Fibroblast of mammary gland (primary cell): ENCODE measurements at regions not wholly inside any gene's neighbourhood (a gene's known extent, or its start where the extent isn't known, plus 50 kb on each side); places are given as distances from the start of the nearest gene placed in this dataset.

Experiments used
- DNase-seq: peaks from one replicate; pipeline ENCODE4 v3.0.0-alpha.2; 2010; ENCODE audit warnings: low read depth
- H3K4me3 ChIP-seq: 2 replicates; pipeline ENCODE4 v1.5.1; 2011; ENCODE audit warnings: low read depth, mild to moderate bottlenecking, low read length, moderate library complexity; ENCODE audit not compliant: control insufficient read depth
- CTCF ChIP-seq: conservative IDR thresholded peaks from 2 replicates; pipeline ENCODE4 v1.5.1; 2011; ENCODE audit warnings: low read depth, low read length, inconsistent platforms; ENCODE audit not compliant: control insufficient read depth, insufficient read depth

- TF ChIP-seq CTCF, result no peak
- no peak overlapping the region for H3K4me3 ChIP-seq
- no peak for DNase-seq
Observed at GRCh38 chrX:87873347-87873941, 355.8 kb downstream of the KLHL4 start.

GRCh38 chrX:87874043-87874442 lies 356.4 kb downstream of the KLHL4 start:
- no peak for TF ChIP-seq CTCF
- H3K4me3 ChIP-seq, result no peak overlapping the region
- no peak for DNase-seq

- H3K4me3 ChIP-seq, result no peak overlapping the region
- no peak for DNase-seq
- TF ChIP-seq CTCF, result no peak
Observed at GRCh38 chrX:87878926-87879325, 361.3 kb downstream of the KLHL4 start.

GRCh38 chrX:87890437-87890836 lies 372.8 kb downstream of the KLHL4 start:
- DNase-seq, result no peak
- no peak overlapping the region for H3K4me3 ChIP-seq
- TF ChIP-seq CTCF, result no peak

GRCh38 chrX:87895421-87895820 lies 377.8 kb downstream of the KLHL4 start:
- TF ChIP-seq CTCF, result no peak
- DNase-seq, result no peak
- H3K4me3 ChIP-seq, result no peak overlapping the region

GRCh38 chrX:87896057-87896456 lies 378.5 kb downstream of the KLHL4 start:
- no peak overlapping the region for H3K4me3 ChIP-seq
- TF ChIP-seq CTCF, result no peak
- no peak for DNase-seq

GRCh38 chrX:87900320-87900908 lies 382.8 kb downstream of the KLHL4 start:
- H3K4me3 ChIP-seq, result no peak overlapping the region
- no peak for TF ChIP-seq CTCF
- DNase-seq, result no peak
